Esophagus squamous epithelium (tissue), 4 donors: ENCODE measurements at regions not wholly inside any gene's neighbourhood (a gene's known extent, or its start where the extent isn't known, plus 50 kb on each side); places are given as distances from the start of the nearest gene placed in this dataset.

Experiments used
- CTCF ChIP-seq, 6 experiments: fragments of 450-650 bp in 4 of 6; fragments of 200-600 bp in 2 of 6; sonication (generic) in 2 of 6; IDR thresholded peaks; one replicate each; pipeline ENCODE4 v1.5.1; 2016 to 2019; ENCODE audit warnings: antibody characterized with exemption in 6 of 6, mild to moderate bottlenecking in 4 of 6, moderate library complexity in 4 of 6
- POLR2A ChIP-seq, 4 donors: fragments of 450-650 bp; IDR thresholded peaks; one replicate each; pipeline ENCODE4 v1.6.1; 2017; ENCODE audit warnings: antibody characterized with exemption in 4 of 4, mild to moderate bottlenecking in 4 of 4, moderate library complexity in 3 of 4

DNA sequence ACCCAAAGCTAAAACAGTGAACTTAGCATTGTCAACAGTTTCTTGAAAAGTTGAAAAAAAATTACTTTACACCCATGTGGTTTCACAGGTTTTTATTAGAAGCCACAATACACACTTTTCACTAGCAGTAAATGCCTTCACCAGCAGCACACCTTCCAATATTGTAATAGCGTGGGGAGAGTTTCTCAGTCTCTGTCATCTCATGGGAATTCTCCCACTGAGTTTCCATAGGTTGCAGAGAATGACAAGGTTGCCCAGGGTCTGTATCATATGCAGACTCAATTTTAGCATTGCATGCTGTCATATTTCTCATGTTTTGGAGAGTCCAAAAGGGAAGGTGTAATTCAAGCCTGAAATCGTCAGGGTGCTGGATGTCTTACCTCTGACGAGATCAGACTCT is 486.1 kb upstream of the TENM3 start:
- TF ChIP-seq CTCF (IDR thresholded peaks at IDR 0.05) (no peak), POLR2A (IDR thresholded peaks at IDR 0.05) (no peak)
